ENCODE measurements at regions not wholly inside any gene's neighbourhood (a gene's known extent, or its start where the extent isn't known, plus 50 kb on each side); places are given as distances from the start of the nearest gene placed in this dataset.

- Histone ChIP-seq H3K27ac (ENCODE audit: low read depth, low read length) (no peak overlapping the region), H3K9me3 (ENCODE audit: control insufficient read depth in 3 of 3, low read length in 3 of 3) (no peaks in the 10 kb centered on the region), H3K4me1 (ENCODE audit: control insufficient read depth in 3 of 3, insufficient read depth in 3 of 3, low read length in 3 of 3) (no peaks in the 10 kb centered on the region), H3K4me3 (ENCODE audit: low read length in 3 of 3) (no peak overlapping the region), H3K27me3 (ENCODE audit: control insufficient read depth in 3 of 3, insufficient read depth in 3 of 3, low read length in 3 of 3) (no peaks in the 10 kb centered on the region), H3K36me3 (ENCODE audit: control insufficient read depth in 3 of 3, insufficient read depth in 3 of 3, low read length in 3 of 3) (no peaks in the 10 kb centered on the region), H3K9ac (ENCODE audit: low read depth in 1 of 3, low read length in 3 of 3) (no peak overlapping the region)
These were observed 1728.3 kb upstream of the CDH9 start for GRCh38 chr5:28766565-28767158.

GRCh38 chr5:28751396-28751795, 1713.0 kb upstream of the CDH9 start:
- H3K4me3 ChIP-seq (ENCODE audit: low read length in 3 of 3) = no peak overlapping the region
- H3K4me1 ChIP-seq (ENCODE audit: control insufficient read depth in 3 of 3, insufficient read depth in 3 of 3, low read length in 3 of 3) = no peaks in the 10 kb centered on the region
- H3K9me3 ChIP-seq (ENCODE audit: control insufficient read depth in 3 of 3, low read length in 3 of 3) = no peaks in the 10 kb centered on the region
- no peak overlapping the region for H3K27ac ChIP-seq (ENCODE audit: low read depth, low read length)
- H3K27me3 ChIP-seq (ENCODE audit: control insufficient read depth in 3 of 3, insufficient read depth in 3 of 3, low read length in 3 of 3) = no peaks in the 10 kb centered on the region
- H3K9ac ChIP-seq (ENCODE audit: low read depth in 1 of 3, low read length in 3 of 3) = no peak overlapping the region
- no peaks in the 10 kb centered on the region for H3K36me3 ChIP-seq (ENCODE audit: control insufficient read depth in 3 of 3, insufficient read depth in 3 of 3, low read length in 3 of 3)

- Histone ChIP-seq H3K27ac (ENCODE audit: low read depth, low read length) (no peak overlapping the region), H3K9me3 (ENCODE audit: control insufficient read depth in 3 of 3, low read length in 3 of 3) (no peaks in the 10 kb centered on the region), H3K36me3 (ENCODE audit: control insufficient read depth in 3 of 3, insufficient read depth in 3 of 3, low read length in 3 of 3) (no peaks in the 10 kb centered on the region), H3K27me3 (ENCODE audit: control insufficient read depth in 3 of 3, insufficient read depth in 3 of 3, low read length in 3 of 3) (no peaks in the 10 kb centered on the region), H3K9ac (ENCODE audit: low read depth in 1 of 3, low read length in 3 of 3) (no peak overlapping the region), H3K4me3 (ENCODE audit: low read length in 3 of 3) (no peak overlapping the region), H3K4me1 (ENCODE audit: control insufficient read depth in 3 of 3, insufficient read depth in 3 of 3, low read length in 3 of 3) (no peaks in the 10 kb centered on the region)
These were observed 1711.9 kb upstream of the CDH9 start for GRCh38 chr5:28750251-28750650.

- Histone ChIP-seq H3K4me1 (ENCODE audit: control insufficient read depth in 3 of 3, insufficient read depth in 3 of 3, low read length in 3 of 3) (no peaks in the 10 kb centered on the region), H3K4me3 (ENCODE audit: low read length in 3 of 3) (no peak overlapping the region), H3K27me3 (ENCODE audit: control insufficient read depth in 3 of 3, insufficient read depth in 3 of 3, low read length in 3 of 3) (no peaks in the 10 kb centered on the region), H3K9ac (ENCODE audit: low read depth in 1 of 3, low read length in 3 of 3) (no peak overlapping the region), H3K27ac (ENCODE audit: low read depth, low read length) (no peak overlapping the region), H3K36me3 (ENCODE audit: control insufficient read depth in 3 of 3, insufficient read depth in 3 of 3, low read length in 3 of 3) (no peaks in the 10 kb centered on the region), H3K9me3 (ENCODE audit: control insufficient read depth in 3 of 3, low read length in 3 of 3) (no peaks in the 10 kb centered on the region)
These were observed 1710.1 kb upstream of the CDH9 start for GRCh38 chr5:28748446-28748845.

GRCh38 chr5:28743716-28744110, 1705.3 kb upstream of the CDH9 start:
- no peak overlapping the region for H3K4me3 ChIP-seq (ENCODE audit: low read length in 3 of 3)

DNA sequence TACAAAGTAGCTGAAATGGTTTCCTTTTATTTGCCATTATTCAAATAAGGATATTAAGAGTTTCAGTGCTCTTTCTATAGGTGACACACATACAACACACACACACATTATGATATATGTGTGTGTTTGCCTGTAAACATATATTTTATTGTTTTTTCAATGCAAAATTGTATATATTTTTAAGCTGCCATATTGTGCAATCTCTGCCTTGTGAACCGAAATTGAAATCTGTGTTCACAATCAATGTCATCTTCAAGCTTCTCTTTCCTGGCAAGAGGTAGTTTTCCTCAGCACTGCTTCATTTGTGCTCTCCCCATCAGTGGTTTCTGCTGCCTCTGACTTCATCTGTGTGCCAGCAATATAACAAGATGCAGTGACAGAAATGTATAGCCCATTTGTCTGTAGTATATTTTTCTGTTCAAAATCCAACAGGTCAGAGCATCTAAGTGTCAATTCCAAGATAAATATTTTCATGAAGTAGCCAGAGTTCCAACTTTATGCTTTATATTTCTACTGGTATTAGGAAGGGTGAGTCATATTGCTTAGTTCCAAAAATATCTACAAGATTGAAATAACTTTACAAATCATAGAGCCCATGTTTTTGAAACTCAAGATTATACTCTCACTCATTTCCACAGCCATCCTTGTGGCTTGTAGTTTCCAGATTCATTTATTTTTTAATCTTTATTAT, 1704.8 kb upstream of the CDH9 start:
- Histone ChIP-seq H3K9ac (ENCODE audit: low read depth in 1 of 3, low read length in 3 of 3) (no peak overlapping the region), H3K27me3 (ENCODE audit: control insufficient read depth in 3 of 3, insufficient read depth in 3 of 3, low read length in 3 of 3) (no peaks in the 10 kb centered on the region), H3K36me3 (ENCODE audit: control insufficient read depth in 3 of 3, insufficient read depth in 3 of 3, low read length in 3 of 3) (no peaks in the 10 kb centered on the region), H3K9me3 (ENCODE audit: control insufficient read depth in 3 of 3, low read length in 3 of 3) (no peaks in the 10 kb centered on the region), H3K4me1 (ENCODE audit: control insufficient read depth in 3 of 3, insufficient read depth in 3 of 3, low read length in 3 of 3) (no peaks in the 10 kb centered on the region), H3K27ac (ENCODE audit: low read depth, low read length) (no peak overlapping the region), H3K4me3 (ENCODE audit: low read length in 3 of 3) (no peak overlapping the region)

More at GRCh38 chr5:28743716-28744110, 1705.3 kb upstream of the CDH9 start:
- Histone ChIP-seq H3K9ac (ENCODE audit: low read depth in 1 of 3, low read length in 3 of 3) (no peak overlapping the region), H3K36me3 (ENCODE audit: control insufficient read depth in 3 of 3, insufficient read depth in 3 of 3, low read length in 3 of 3) (no peaks in the 10 kb centered on the region), H3K27me3 (ENCODE audit: control insufficient read depth in 3 of 3, insufficient read depth in 3 of 3, low read length in 3 of 3) (no peaks in the 10 kb centered on the region), H3K4me1 (ENCODE audit: control insufficient read depth in 3 of 3, insufficient read depth in 3 of 3, low read length in 3 of 3) (no peaks in the 10 kb centered on the region), H3K9me3 (ENCODE audit: control insufficient read depth in 3 of 3, low read length in 3 of 3) (no peaks in the 10 kb centered on the region), H3K27ac (ENCODE audit: low read depth, low read length) (no peak overlapping the region)

GRCh38 chr5:28737682-28738081, 1699.3 kb upstream of the CDH9 start:
- H3K36me3 ChIP-seq (ENCODE audit: control insufficient read depth in 3 of 3, insufficient read depth in 3 of 3, low read length in 3 of 3) = no peaks in the 10 kb centered on the region

GRCh38 chr5:28737222-28737621, 1698.8 kb upstream of the CDH9 start:
- no peak overlapping the region for H3K27ac ChIP-seq (ENCODE audit: low read depth, low read length)

More at GRCh38 chr5:28737682-28738081, 1699.3 kb upstream of the CDH9 start:
- Histone ChIP-seq H3K9ac (ENCODE audit: low read depth in 1 of 3, low read length in 3 of 3) (no peak overlapping the region), H3K27ac (ENCODE audit: low read depth, low read length) (no peak overlapping the region), H3K4me3 (ENCODE audit: low read length in 3 of 3) (no peak overlapping the region), H3K4me1 (ENCODE audit: control insufficient read depth in 3 of 3, insufficient read depth in 3 of 3, low read length in 3 of 3) (no peaks in the 10 kb centered on the region), H3K27me3 (ENCODE audit: control insufficient read depth in 3 of 3, insufficient read depth in 3 of 3, low read length in 3 of 3) (no peaks in the 10 kb centered on the region), H3K9me3 (ENCODE audit: control insufficient read depth in 3 of 3, low read length in 3 of 3) (no peaks in the 10 kb centered on the region)

GRCh38 chr5:28734396-28734795, 1696.0 kb upstream of the CDH9 start:
- Histone ChIP-seq H3K27ac (ENCODE audit: low read depth, low read length) (no peak overlapping the region), H3K9ac (ENCODE audit: low read depth in 1 of 3, low read length in 3 of 3) (no peak overlapping the region), H3K27me3 (ENCODE audit: control insufficient read depth in 3 of 3, insufficient read depth in 3 of 3, low read length in 3 of 3) (no peaks in the 10 kb centered on the region), H3K4me1 (ENCODE audit: control insufficient read depth in 3 of 3, insufficient read depth in 3 of 3, low read length in 3 of 3) (no peaks in the 10 kb centered on the region), H3K9me3 (ENCODE audit: control insufficient read depth in 3 of 3, low read length in 3 of 3) (no peaks in the 10 kb centered on the region), H3K4me3 (ENCODE audit: low read length in 3 of 3) (no peak overlapping the region), H3K36me3 (ENCODE audit: control insufficient read depth in 3 of 3, insufficient read depth in 3 of 3, low read length in 3 of 3) (no peaks in the 10 kb centered on the region)

More at GRCh38 chr5:28737222-28737621, 1698.8 kb upstream of the CDH9 start:
- H3K36me3 ChIP-seq (ENCODE audit: control insufficient read depth in 3 of 3, insufficient read depth in 3 of 3, low read length in 3 of 3) = no peaks in the 10 kb centered on the region
- H3K9ac ChIP-seq (ENCODE audit: low read depth in 1 of 3, low read length in 3 of 3) = no peak overlapping the region
- no peaks in the 10 kb centered on the region for H3K9me3 ChIP-seq (ENCODE audit: control insufficient read depth in 3 of 3, low read length in 3 of 3)
- H3K4me3 ChIP-seq (ENCODE audit: low read length in 3 of 3) = no peak overlapping the region
- H3K27me3 ChIP-seq (ENCODE audit: control insufficient read depth in 3 of 3, insufficient read depth in 3 of 3, low read length in 3 of 3) = no peaks in the 10 kb centered on the region
- no peaks in the 10 kb centered on the region for H3K4me1 ChIP-seq (ENCODE audit: control insufficient read depth in 3 of 3, insufficient read depth in 3 of 3, low read length in 3 of 3)

DNA sequence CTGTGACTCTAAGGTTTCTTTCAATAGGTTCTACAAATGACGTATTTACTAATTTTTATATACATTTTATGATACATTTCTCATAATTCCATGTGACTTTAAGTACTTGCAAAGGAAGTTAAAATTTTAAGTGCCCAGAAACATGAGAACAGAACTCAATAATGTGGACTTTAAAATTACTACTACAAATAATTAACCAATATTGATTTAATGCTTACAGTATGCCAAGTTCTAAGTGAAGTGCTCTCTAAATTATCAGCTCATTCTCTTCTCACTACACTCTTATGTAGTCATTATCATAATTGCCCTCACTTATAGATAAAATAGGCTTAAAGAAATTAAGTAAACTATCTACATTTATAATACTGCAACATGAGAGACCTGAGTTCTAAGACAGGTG, 1690.7 kb upstream of the CDH9 start:
- no peaks in the 10 kb centered on the region for H3K9me3 ChIP-seq (ENCODE audit: control insufficient read depth in 3 of 3, low read length in 3 of 3)
- no peaks in the 10 kb centered on the region for H3K4me1 ChIP-seq (ENCODE audit: control insufficient read depth in 3 of 3, insufficient read depth in 3 of 3, low read length in 3 of 3)
- no peak overlapping the region for H3K9ac ChIP-seq (ENCODE audit: low read depth in 1 of 3, low read length in 3 of 3)
- no peak overlapping the region for H3K4me3 ChIP-seq (ENCODE audit: low read length in 3 of 3)
- no peaks in the 10 kb centered on the region for H3K27me3 ChIP-seq (ENCODE audit: control insufficient read depth in 3 of 3, insufficient read depth in 3 of 3, low read length in 3 of 3)
- H3K36me3 ChIP-seq (ENCODE audit: control insufficient read depth in 3 of 3, insufficient read depth in 3 of 3, low read length in 3 of 3) = no peaks in the 10 kb centered on the region
- H3K27ac ChIP-seq (ENCODE audit: low read depth, low read length) = no peak overlapping the region

Data from skeletal muscle tissue (tissue), 3 donors.